Medulla oblongata (tissue), 1 donor: ENCODE measurements at regions not wholly inside any gene's neighbourhood (a gene's known extent, or its start where the extent isn't known, plus 50 kb on each side); places are given as distances from the start of the nearest gene placed in this dataset.

Experiments
- DNase-seq: peaks from one replicate; pipeline ENCODE4 v3.0.0-alpha.2; 2015; ENCODE audit errors: extremely low spot score

DNA sequence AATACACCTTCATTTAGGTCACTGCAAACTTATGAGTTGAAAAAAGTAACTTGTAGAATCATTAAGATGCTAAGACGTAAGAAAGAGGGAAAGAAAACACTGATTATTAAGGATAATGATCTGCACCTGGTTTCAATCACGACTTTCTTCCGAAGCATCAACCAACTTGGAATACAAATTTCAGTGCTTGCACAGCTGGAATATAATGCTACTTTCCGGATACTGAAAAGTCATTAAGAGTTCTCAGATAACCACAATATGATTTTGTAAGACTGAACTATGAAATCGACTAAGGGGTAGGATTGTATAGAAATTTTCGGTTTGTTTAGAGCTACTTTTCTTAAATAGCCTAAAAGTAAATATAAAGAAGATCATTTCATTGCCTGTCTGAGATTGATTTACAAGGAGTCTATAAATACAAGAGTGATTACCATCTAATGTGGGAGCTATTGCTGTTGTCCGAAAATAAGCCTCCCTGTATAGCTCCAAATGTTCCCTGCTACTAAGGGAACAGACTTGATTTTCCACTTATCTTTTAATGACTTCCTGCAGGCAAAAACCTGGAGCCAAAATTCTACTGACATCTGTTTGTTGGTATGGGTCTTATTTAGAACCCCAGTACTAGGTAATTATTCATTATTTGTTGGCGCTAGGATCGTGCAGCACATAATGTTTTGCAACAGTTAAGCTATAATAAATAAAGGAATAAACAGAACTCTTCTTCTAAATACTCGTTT is 673.3 kb downstream of the KCNT2 start:
- no peak for DNase-seq

- no peak for DNase-seq
Observed at GRCh38 chr1:195933835-195934234, 674.4 kb downstream of the KCNT2 start.

DNA sequence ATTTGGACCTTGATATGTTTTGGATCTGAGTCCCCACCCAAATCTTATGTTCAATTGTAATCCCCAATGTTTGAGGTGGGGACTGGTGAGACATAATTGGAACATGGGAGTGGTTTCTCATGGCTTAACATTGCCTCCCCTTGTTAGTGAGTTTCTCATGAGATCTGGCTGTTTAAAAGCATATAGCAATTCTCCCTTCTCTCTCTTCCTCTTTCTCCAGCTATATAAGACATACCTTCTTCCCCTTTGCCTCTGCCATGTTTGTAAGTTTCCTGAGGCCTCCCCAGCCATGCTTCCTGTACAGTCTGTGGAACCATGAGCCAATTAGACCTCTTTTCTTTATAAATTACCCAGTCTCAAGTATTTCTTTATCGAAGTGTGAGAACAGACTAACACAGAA is 692.4 kb downstream of the KCNT2 start:
- DNase-seq: no peak

GRCh38 chr1:195909061-195909460 is 699.2 kb downstream of the KCNT2 start:
- DNase-seq: no peak

GRCh38 chr1:195908121-195908520 is 700.1 kb downstream of the KCNT2 start:
- no peak for DNase-seq

- no peak for DNase-seq
Observed at GRCh38 chr1:195903203-195903602, 705.0 kb downstream of the KCNT2 start.

DNA sequence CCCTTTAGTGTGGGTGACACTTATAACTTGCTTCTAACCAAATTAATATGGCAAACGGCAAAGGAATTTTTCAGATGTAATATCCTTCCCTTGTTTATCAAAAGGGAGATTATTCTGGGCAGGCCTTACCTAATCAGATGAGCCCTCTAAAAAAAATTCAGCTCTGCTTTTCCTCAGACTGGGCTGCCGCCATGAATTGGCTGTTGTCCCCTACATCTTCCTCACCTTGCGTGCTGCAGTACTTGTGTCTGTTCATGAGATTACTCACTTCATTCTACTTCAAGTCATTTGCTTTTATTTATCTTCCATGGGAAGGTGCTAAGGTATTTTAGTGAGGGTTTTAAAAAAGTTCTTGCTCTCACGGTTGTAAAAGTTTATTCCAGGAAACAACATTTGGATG is 705.5 kb downstream of the KCNT2 start:
- no peak for DNase-seq

- DNase-seq: no peak
Observed at GRCh38 chr1:195899762-195900352, 708.4 kb downstream of the KCNT2 start.

GRCh38 chr1:195898924-195899323 is 709.3 kb downstream of the KCNT2 start:
- no peak for DNase-seq

- DNase-seq: no peak
Observed at GRCh38 chr1:195898373-195898772, 709.9 kb downstream of the KCNT2 start.

DNA sequence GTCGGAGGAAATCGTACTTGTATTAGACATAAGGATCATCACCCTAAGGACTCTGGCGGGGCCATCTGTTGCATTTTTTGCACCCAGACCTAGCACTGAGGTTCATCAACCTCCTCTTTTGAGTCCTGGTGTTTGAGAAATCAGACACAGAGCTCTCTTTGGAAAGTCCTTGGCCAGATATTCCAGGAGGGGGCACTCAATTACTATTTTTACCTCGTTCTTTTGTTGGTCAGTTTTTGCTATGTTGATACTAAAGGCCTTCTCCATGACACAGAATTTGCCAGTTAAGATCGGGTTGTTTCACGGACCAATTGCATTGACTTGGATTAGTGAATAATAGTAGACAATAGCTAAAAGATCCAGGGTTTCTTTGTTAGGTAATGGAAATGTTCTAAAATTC is 711.2 kb downstream of the KCNT2 start:
- no peak for DNase-seq

- DNase-seq: no peak
Observed at GRCh38 chr1:195894411-195894810, 713.8 kb downstream of the KCNT2 start.

GRCh38 chr1:195886000-195886399 is 722.2 kb downstream of the KCNT2 start:
- no peak for DNase-seq

- no peak for DNase-seq
Observed at GRCh38 chr1:195878478-195878877, 729.8 kb downstream of the KCNT2 start.

GRCh38 chr1:195876792-195877191 is 731.4 kb downstream of the KCNT2 start:
- DNase-seq: no peak

DNA sequence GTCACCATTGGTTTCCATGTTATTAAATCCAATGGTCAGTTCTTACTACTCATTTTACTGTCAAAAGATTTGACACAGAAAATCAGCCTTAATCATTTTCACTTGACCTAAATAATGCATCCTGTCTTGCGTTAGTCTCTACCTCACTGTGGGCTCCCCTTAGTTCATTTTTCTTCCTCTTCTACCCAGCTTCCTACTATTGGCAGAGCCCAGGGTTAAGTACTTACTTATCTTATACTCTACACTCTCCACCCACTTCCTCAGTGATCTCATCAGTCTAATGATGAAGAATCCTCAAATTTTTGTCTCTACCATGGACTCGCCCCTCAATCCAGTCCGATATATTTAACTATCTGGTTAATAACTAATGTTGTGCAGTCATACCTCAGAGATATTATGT is 735.9 kb downstream of the KCNT2 start:
- DNase-seq: no peak

DNA sequence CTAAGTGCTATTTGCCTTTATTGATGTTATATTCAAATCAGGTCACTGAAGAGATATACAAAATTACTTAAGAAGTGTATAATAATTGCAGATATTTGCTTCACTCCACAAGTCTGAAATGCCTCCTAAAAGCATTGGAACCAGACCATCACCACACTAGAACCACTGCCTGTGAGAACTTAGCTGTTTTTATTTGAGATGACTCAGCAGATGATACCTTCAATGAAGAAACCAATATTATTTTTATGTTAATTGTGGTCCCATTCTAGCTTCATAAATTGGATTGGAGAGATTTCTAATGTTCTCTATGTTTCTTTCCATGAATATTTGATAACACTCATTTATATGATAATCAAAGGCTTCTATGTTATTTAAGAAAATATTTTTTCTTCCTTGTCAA is 740.6 kb downstream of the KCNT2 start:
- no peak for DNase-seq

DNA sequence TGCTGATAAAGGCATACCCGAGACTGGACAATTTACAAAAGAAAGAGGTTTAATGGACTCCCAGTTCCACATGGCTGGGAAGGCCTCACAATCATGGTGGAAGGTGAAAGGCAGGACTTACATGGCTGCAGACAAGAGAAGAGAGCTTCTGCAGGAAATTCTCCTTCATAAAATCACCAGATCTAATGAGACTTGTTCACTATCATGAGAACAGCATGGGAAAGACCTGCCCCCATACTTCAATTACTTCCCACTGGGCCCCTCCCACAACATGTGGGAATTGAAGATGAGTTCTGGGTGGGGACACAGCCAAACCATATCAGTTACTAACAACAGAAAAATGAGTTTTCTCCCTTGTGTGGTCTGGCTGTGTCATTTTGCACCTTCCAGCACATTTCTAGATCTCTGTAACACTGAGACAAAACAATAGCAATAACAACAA is 741.4 kb downstream of the KCNT2 start:
- DNase-seq: no peak

DNA sequence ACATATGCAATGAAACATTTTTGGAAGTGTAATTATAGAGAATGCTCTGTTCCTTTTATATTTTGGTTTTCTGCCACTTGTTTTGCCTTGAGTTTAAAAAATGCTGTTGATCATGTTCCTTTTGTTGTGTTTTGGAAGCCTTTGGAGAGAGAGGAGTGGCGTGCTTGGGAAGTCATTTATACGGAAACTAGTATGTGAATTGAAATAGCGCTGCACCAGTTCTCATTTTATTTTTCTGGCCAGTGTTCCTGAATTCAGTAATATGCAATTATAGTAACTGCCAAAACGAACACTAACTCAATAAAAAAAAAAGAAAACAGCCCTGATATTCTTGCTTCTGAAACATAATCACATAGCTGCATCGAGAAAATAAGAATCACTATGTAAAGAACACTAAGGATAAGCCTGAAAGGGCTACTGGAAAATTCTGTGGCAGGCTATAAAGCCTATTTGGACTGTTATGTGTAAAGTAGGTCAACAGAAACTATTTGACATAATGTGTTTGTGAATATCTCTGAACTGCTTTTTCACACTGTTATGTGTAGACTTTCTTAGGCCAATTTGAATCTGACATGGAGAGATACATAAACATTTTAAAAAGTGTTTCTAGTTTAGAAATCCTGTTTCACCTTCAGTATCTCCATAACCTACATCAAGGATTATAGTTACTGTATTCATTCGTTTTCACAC is 742.0 kb downstream of the KCNT2 start:
- DNase-seq: no peak

DNA sequence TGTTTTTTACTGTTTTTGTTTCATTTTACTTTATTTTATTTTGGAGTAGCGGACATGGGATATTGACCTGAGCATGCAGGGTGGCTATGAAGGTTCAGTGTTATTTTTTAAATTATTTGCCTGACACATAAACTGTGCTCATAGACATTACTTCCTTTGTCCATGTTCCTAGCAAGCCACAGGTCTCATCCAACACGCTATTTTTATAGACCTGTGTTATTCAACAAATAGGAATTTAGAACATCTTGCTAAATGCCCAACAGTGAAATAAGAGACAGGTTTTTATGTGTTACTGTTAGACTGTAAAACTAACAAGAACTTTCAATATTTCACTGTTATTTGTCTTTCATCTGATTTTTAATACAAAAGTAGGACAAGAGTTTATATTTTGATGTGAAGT is 756.4 kb downstream of the KCNT2 start:
- no peak for DNase-seq

DNA sequence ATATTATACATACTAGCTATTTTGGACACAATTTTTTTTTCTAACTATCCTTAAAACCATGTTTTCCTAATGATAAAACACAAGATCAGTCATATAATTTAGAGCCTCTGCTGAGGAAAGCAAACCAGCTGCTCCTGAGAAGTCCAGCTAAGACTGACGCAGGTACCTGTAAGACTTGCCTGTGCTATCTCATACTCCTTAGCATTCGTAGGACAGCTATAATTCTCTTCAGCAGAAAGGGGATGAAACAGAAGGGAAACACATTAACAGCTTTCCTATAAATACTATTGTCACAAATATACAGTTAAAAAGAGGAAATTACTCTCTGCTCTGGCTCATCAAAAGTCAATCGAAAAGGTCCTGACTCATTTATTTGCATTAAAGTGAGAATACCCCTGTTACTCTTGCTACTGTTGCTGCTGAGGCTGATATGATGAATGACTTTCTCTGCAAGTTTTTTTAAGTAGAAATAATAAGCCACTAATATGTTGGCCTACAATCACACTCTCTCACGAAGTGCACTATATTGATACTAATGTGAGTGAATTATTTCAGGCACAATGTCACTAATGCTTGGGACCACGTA is 757.1 kb downstream of the KCNT2 start:
- no peak for DNase-seq

- DNase-seq: no peak
Observed at GRCh38 chr1:195849180-195849579, 759.1 kb downstream of the KCNT2 start.
